Activated gamma-delta T cell treated with Interleukin-2 at 50 U/mL for 16 hours (primary cell): ENCODE measurements at regions not wholly inside any gene's neighbourhood (a gene's known extent, or its start where the extent isn't known, plus 50 kb on each side); places are given as distances from the start of the nearest gene placed in this dataset.

Source experiments
- DNase-seq: peaks from one replicate; pipeline ENCODE4 v3.0.0-alpha.2; 2020

GRCh38 chr18:34978953-34979608, 62.1 kb upstream of the MAPRE2 start:
- DNase-seq = peak; percentile 54

DNA sequence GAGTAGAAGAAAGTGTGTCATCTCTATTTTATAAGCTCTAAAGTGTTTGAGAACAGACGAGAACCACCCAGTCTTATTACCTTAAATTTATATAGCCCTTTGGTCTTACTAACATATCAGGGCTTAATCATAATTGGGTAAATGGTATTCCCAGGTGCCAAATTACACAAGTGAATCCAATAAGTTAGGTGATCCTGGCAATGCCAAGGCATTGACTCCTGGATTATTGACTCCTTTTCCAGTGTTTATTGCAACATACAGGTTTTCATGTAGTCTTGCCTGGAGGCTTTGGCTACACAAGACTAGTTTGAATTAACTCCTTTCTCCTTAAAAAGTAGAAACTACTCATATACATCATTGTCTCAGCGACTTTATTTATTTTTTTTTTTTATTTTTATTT, 59.7 kb upstream of the MAPRE2 start:
- no peak for DNase-seq

GRCh38 chr18:34985963-34986362, 55.2 kb upstream of the MAPRE2 start:
- no peak for DNase-seq

- no peak for DNase-seq
These were observed 50.6 kb upstream of the MAPRE2 start for GRCh38 chr18:34990597-34990996.

DNA sequence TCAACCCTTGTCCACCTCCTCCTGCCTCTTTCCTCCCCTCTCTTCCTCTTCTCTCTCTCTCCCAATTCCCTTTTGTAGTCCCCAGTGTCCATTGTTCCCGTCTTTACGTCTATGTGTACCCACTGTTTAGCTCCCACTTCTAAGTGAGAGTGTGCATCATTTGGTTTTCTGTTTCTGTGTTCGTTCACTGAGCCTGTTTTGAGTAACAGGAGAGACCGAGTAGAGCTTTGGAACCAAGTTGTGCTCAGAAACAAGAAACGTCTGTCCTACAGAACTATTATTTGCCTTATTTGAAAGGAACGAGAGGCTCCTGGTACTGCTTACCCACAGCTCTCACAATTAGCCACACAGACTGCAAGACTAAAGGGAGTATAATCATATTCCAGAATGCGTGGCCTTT, 50.1 kb upstream of the MAPRE2 start:
- no peak for DNase-seq
